WTC11 (cell line): ENCODE measurements at regions not wholly inside any gene's neighbourhood (a gene's known extent, or its start where the extent isn't known, plus 50 kb on each side); places are given as distances from the start of the nearest gene placed in this dataset.
"Not testable (repeated sequence)": the region's sequence is repeated elsewhere in the genome, so short reads cannot be mapped to it uniquely, and the experiment has no call there.

Experiments used
- ESRRA ChIP-seq: sonication (generic); formaldehyde crosslinking; IDR thresholded peaks from 2 replicates; pipeline ENCODE4 v1.8.1; 2022; ENCODE audit warnings: mild to moderate bottlenecking, missing genetic modification reagents, borderline replicate concordance
- TCF7 ChIP-seq: sonication (generic); formaldehyde crosslinking; IDR thresholded peaks from 2 replicates; pipeline ENCODE4 v1.8.0; 2022; ENCODE audit warnings: mild to moderate bottlenecking, low read depth, missing genetic modification reagents, moderate library complexity
- TEAD4 ChIP-seq: sonication (generic); formaldehyde crosslinking; IDR thresholded peaks from 2 replicates; pipeline ENCODE4 v1.8.0; 2022; ENCODE audit warnings: mild to moderate bottlenecking, missing genetic modification reagents
- ZBTB21 ChIP-seq: sonication (generic); formaldehyde crosslinking; IDR thresholded peaks from 2 replicates; pipeline ENCODE4 v1.8.1; 2023; ENCODE audit warnings: mild to moderate bottlenecking, missing genetic modification reagents, borderline replicate concordance
- ZNF121 ChIP-seq: sonication (generic); formaldehyde crosslinking; IDR thresholded peaks from 2 replicates; pipeline ENCODE4 v1.8.0; 2023; ENCODE audit warnings: missing genetic modification reagents
- TF ChIP-seq, protein P1 (sequence below): sonication (generic); formaldehyde crosslinking; IDR thresholded peaks from 2 replicates; pipeline ENCODE4 v1.8.0; 2022; ENCODE audit warnings: mild to moderate bottlenecking, missing genetic modification reagents
- TF ChIP-seq, protein P2 (sequence below): fragments of 200-600 bp; IDR thresholded peaks from 2 replicates; pipeline ENCODE4 v1.8.0; 2022; ENCODE audit warnings: antibody characterized with exemption
- TF ChIP-seq, protein P3 (sequence below): sonication (generic); formaldehyde crosslinking; IDR thresholded peaks from 2 replicates; pipeline ENCODE4 v1.8.1; 2023; ENCODE audit warnings: mild to moderate bottlenecking, missing genetic modification reagents

DNA sequence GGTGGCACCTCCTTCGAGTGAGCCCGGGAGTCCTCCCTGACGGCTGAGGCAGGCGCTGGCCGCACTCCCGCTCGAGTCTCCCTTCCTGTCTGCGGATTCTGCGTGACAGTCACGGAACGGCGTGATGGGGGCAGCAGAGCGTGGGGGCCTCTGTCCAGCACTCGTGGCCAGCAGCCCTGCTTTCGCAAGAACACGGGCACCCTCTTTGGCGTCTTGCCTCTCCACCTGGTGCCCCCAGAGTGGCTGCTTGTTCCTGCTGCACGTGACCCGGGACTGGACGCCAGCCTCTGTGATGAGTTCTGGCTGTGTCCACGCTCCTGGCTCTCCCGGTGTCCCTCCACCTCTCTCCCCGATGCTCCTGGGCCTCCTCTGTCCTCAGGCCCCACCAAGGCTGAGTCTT lies 136.9 kb downstream of the TMEM121 start:
- TF ChIP-seq, protein P1, sequence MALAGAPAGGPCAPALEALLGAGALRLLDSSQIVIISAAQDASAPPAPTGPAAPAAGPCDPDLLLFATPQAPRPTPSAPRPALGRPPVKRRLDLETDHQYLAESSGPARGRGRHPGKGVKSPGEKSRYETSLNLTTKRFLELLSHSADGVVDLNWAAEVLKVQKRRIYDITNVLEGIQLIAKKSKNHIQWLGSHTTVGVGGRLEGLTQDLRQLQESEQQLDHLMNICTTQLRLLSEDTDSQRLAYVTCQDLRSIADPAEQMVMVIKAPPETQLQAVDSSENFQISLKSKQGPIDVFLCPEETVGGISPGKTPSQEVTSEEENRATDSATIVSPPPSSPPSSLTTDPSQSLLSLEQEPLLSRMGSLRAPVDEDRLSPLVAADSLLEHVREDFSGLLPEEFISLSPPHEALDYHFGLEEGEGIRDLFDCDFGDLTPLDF (CRISPR knock-in tag) = not testable (repeated sequence)
- TF ChIP-seq, protein P2, sequence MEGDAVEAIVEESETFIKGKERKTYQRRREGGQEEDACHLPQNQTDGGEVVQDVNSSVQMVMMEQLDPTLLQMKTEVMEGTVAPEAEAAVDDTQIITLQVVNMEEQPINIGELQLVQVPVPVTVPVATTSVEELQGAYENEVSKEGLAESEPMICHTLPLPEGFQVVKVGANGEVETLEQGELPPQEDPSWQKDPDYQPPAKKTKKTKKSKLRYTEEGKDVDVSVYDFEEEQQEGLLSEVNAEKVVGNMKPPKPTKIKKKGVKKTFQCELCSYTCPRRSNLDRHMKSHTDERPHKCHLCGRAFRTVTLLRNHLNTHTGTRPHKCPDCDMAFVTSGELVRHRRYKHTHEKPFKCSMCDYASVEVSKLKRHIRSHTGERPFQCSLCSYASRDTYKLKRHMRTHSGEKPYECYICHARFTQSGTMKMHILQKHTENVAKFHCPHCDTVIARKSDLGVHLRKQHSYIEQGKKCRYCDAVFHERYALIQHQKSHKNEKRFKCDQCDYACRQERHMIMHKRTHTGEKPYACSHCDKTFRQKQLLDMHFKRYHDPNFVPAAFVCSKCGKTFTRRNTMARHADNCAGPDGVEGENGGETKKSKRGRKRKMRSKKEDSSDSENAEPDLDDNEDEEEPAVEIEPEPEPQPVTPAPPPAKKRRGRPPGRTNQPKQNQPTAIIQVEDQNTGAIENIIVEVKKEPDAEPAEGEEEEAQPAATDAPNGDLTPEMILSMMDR = not testable (repeated sequence)
- TF ChIP-seq, protein P3, sequence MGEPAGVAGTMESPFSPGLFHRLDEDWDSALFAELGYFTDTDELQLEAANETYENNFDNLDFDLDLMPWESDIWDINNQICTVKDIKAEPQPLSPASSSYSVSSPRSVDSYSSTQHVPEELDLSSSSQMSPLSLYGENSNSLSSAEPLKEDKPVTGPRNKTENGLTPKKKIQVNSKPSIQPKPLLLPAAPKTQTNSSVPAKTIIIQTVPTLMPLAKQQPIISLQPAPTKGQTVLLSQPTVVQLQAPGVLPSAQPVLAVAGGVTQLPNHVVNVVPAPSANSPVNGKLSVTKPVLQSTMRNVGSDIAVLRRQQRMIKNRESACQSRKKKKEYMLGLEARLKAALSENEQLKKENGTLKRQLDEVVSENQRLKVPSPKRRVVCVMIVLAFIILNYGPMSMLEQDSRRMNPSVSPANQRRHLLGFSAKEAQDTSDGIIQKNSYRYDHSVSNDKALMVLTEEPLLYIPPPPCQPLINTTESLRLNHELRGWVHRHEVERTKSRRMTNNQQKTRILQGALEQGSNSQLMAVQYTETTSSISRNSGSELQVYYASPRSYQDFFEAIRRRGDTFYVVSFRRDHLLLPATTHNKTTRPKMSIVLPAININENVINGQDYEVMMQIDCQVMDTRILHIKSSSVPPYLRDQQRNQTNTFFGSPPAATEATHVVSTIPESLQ (CRISPR knock-in tag) = not testable (repeated sequence)
- not testable (repeated sequence) for TF ChIP-seq TEAD4 (CRISPR knock-in tag); TCF7 (CRISPR knock-in tag); ESRRA; ZNF121; ZBTB21
